ENCODE measurements at regions not wholly inside any gene's neighbourhood (a gene's known extent, or its start where the extent isn't known, plus 50 kb on each side); places are given as distances from the start of the nearest gene placed in this dataset.

- TF ChIP-seq CTCF (IDR thresholded peaks at IDR 0.05; ENCODE audit: low read depth, low read length, poor library complexity, severe bottlenecking) (no peak), EZH2phosphoT487 (IDR thresholded peaks at IDR 0.05; ENCODE audit: borderline replicate concordance, low read length) (no peak)
Observed at GRCh38 chr3:74808506-74809275, 194.2 kb upstream of the CNTN3 start.

Measured in DOHH2 (cell line).